Left lung (tissue), 4 donors: ENCODE measurements at regions not wholly inside any gene's neighbourhood (a gene's known extent, or its start where the extent isn't known, plus 50 kb on each side); places are given as distances from the start of the nearest gene placed in this dataset.

ENCODE experiments used
- ATAC-seq: fragments of 200-7000 bp; cut with Tn5 transposase; one replicate; pipeline ENCODE4 v1.9.1; 2020; ENCODE audit warnings: moderate library complexity
- DNase-seq, 4 donors: peaks; one replicate each; pipeline ENCODE4 v3.0.0-alpha.2; 2013 to 2020
- H3K27ac ChIP-seq, 2 donors: fragments of 200-600 bp; sonication (generic) in 1 of 2; one replicate each; pipeline versions ENCODE4 v1.5.0 to v1.8.0; 2020 to 2021
- H3K27me3 ChIP-seq, 2 donors: fragments of 200-600 bp; sonication (generic) in 1 of 2; one replicate each; pipeline versions ENCODE4 v1.5.0 to v1.8.0; 2020 to 2021
- H3K36me3 ChIP-seq, 2 donors: fragments of 200-600 bp; sonication (generic) in 1 of 2; one replicate each; pipeline versions ENCODE4 v1.5.0 to v1.8.0; 2020 to 2021
- H3K4me1 ChIP-seq, 2 donors: fragments of 200-600 bp; one replicate each; pipeline ENCODE4 v1.8.0; 2021
- H3K4me3 ChIP-seq, 2 donors: fragments of 200-600 bp; sonication (generic) in 1 of 2; one replicate each; pipeline versions ENCODE4 v1.5.0 to v1.8.0; 2020 to 2021; ENCODE audit warnings: mild to moderate bottlenecking in 1 of 2
- H3K9me3 ChIP-seq, 2 donors: fragments of 200-600 bp; sonication (generic) in 1 of 2; one replicate each; pipeline versions ENCODE4 v1.5.0 to v1.8.0; 2020 to 2021
- intact Hi-C, 2 donors: fragments of 100-400 bp; cut with DNase I; formaldehyde crosslinking; loops; one replicate each; pipeline versions ENCODE4 v1.11.2 to v1.14.2; 2022
- TF ChIP-seq, protein P1 (sequence below), 2 donors: fragments of 200-600 bp; sonication (generic) in 1 of 2; IDR thresholded peaks; one replicate each; pipeline versions ENCODE4 v1.5.0 to v1.8.0; 2021; ENCODE audit warnings: antibody characterized with exemption in 2 of 2
- donor health status: DM: no; HTN: yes; CAD: no.
- donor health status: DM: no; HTN: no; CAD: no.

DNA sequence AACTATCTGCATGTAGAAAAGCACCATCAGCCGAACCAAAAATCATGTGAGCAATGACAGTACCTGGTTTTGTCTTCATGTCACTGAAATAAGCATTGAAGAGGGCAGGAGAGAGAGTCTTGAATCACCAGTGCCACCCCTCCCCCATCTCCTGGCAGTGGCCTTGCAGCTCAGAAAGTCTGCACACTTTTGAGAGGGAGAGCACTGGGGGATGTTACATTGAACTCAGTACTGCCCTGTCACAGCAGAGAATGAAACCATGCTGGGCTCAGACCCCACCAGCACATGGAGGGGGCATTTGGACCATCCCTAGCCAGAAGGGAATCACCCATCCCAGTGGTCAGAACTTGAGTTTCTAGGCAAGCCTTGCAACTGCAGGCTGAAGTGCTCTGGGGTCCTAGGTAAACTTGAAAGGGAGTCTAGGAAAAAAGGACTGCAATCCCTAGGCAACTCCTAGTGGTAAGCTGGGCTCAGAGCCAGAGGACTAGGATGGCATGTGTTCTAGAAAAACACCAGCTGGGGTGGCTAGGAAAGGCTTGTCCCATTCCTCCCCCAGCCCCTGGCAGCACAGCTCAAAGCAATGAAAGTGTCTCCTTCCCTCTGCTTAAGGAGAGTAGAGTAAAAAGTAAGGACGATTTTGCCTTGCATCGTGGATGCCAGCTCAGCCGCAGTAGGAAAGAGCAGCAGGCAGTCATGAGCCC lies 259.9 kb upstream of the MYT1L start:
- Histone ChIP-seq H3K9me3 (peaks cover 0 to 6% of the 10 kb centered on the region in 2 donors), H3K4me1 (no peaks in the 10 kb centered on the region), H3K36me3 (no peaks in the 10 kb centered on the region), H3K4me3 (no peak overlapping the region), H3K27me3 (no peaks in the 10 kb centered on the region), H3K27ac (no peak overlapping the region)
- DNase-seq (no peak), ATAC-seq (no peak)
- TF ChIP-seq, protein P1, sequence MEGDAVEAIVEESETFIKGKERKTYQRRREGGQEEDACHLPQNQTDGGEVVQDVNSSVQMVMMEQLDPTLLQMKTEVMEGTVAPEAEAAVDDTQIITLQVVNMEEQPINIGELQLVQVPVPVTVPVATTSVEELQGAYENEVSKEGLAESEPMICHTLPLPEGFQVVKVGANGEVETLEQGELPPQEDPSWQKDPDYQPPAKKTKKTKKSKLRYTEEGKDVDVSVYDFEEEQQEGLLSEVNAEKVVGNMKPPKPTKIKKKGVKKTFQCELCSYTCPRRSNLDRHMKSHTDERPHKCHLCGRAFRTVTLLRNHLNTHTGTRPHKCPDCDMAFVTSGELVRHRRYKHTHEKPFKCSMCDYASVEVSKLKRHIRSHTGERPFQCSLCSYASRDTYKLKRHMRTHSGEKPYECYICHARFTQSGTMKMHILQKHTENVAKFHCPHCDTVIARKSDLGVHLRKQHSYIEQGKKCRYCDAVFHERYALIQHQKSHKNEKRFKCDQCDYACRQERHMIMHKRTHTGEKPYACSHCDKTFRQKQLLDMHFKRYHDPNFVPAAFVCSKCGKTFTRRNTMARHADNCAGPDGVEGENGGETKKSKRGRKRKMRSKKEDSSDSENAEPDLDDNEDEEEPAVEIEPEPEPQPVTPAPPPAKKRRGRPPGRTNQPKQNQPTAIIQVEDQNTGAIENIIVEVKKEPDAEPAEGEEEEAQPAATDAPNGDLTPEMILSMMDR (IDR thresholded peaks at IDR 0.05) = no peak
- intact Hi-C loops = no loop called here

DNA sequence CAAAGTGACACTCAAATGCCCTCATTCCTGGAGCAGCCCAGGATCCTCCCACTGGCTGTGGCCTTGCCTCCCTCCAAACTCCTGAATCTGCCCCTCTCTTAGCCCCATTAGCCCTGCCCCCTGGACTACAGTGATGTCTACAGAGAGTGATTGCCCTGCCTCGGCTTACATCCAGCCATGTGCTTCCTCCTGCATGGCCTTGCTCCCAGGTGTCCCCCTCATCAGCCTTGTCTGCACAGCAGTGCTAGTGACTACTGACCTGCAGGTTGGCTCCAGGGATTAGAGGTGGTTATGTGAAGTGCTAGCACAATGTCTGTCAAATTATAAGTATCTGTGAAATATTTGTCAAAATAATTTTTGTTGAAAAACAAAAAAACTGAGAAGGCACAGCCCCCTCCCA lies 259.1 kb upstream of the MYT1L start:
- ATAC-seq = no peak
- no peaks in the 10 kb centered on the region for H3K4me1 ChIP-seq
- no peak overlapping the region for H3K27ac ChIP-seq
- H3K9me3 ChIP-seq = no peaks in the 10 kb centered on the region
- H3K36me3 ChIP-seq = no peaks in the 10 kb centered on the region
- H3K27me3 ChIP-seq = no peaks in the 10 kb centered on the region
- intact Hi-C loops = no loop called here
- TF ChIP-seq, protein P1 (IDR thresholded peaks at IDR 0.05) = no peak
- no peak for DNase-seq
- H3K4me3 ChIP-seq = no peak overlapping the region

DNA sequence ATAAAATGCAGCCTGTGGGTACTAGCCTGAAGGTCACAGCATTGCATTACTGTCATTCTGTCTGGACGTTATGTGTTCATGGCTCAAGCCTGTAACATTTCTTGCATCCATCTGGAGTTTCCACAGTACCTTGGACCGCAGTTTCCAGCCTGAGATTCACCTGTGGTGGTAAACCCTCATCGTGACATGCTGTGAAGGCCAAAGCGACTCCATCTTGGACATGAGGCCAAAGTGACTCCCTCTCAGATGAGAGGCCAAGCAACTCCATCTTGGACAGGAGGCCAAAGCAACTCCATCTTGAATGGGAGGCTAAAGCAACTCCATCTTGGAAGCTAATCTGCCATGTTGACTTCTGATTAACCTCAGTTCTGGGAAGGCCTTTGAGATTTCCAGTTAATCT lies 257.7 kb upstream of the MYT1L start:
- DNase-seq (no peak), ATAC-seq (no peak)
- Histone ChIP-seq H3K27me3 (no peaks in the 10 kb centered on the region), H3K9me3 (no peaks in the 10 kb centered on the region), H3K4me3 (no peak overlapping the region), H3K27ac (no peak overlapping the region), H3K4me1 (no peaks in the 10 kb centered on the region), H3K36me3 (no peaks in the 10 kb centered on the region)
- TF ChIP-seq, protein P1 (IDR thresholded peaks at IDR 0.05) = no peak
- intact Hi-C loops = no loop called here

DNA sequence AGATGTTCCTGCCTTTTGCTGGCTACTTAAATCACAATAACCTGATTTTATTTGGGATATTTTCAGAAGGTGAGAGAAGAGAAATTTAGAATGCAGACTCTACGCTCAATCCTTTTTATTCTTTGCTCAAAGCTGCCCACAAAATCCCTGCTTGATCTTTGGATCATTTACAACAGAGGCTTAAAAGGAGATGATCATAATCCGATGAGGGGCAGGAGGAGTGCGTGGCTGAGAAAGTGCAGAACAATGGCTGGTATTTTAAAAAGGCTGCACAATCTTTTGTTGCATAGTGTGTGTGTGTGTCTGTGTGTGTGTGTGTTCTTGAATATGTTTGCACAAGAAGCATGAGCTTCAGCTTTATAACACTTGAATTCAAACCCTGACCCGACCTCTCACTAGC lies 256.3 kb upstream of the MYT1L start:
- Histone ChIP-seq H3K27ac (no peak overlapping the region), H3K9me3 (no peaks in the 10 kb centered on the region), H3K4me1 (no peaks in the 10 kb centered on the region), H3K27me3 (no peaks in the 10 kb centered on the region), H3K36me3 (no peaks in the 10 kb centered on the region), H3K4me3 (no peak overlapping the region)
- DNase-seq = no peak
- ATAC-seq = no peak
- TF ChIP-seq, protein P1 (IDR thresholded peaks at IDR 0.05) = no peak
- intact Hi-C loops = no loop called here

DNA sequence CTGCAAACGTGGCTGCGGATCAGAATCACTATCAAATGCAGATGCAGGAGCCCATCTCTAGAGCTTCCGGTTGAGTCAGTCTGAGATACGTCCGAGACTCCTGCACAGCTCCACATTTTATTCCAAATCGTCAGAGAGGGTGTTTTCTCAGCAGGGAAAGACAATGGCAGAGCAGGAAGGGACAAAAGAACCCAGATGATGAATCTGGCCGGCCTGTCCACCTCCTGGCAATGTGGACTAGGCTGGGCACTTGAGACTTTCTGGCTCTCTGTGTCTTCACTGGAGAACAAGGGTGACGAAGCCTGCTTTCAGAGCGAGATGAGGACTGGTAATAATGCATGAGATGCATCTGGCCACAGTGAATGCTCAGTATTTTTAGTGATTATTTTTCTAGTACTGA lies 255.9 kb upstream of the MYT1L start:
- DNase-seq (no peak), ATAC-seq (no peak)
- Histone ChIP-seq H3K4me3 (no peak overlapping the region), H3K4me1 (no peaks in the 10 kb centered on the region), H3K9me3 (no peaks in the 10 kb centered on the region), H3K27ac (no peak overlapping the region), H3K27me3 (no peaks in the 10 kb centered on the region), H3K36me3 (no peaks in the 10 kb centered on the region)
- TF ChIP-seq, protein P1 (IDR thresholded peaks at IDR 0.05) = no peak
- intact Hi-C loops = no loop called here
